Hepatocyte (in vitro differentiated cells): ENCODE measurements at regions not wholly inside any gene's neighbourhood (a gene's known extent, or its start where the extent isn't known, plus 50 kb on each side); places are given as distances from the start of the nearest gene placed in this dataset.

ENCODE experiments used
- CTCF ChIP-seq: fragments of 200-600 bp; sonication (generic); IDR thresholded peaks from 2 replicates; pipeline ENCODE4 v1.5.1; 2016; ENCODE audit warnings: antibody characterized with exemption, mild to moderate bottlenecking; ENCODE audit not compliant: poor library complexity
- EZH2 ChIP-seq: fragments of 200-600 bp; sonication (generic); IDR thresholded peaks from 2 replicates; pipeline ENCODE4 v1.6.1; 2016; ENCODE audit warnings: antibody characterized with exemption, mild to moderate bottlenecking, borderline replicate concordance

GRCh38 chr2:4420032-4420431 is 716.7 kb downstream of the DCDC2C start:
- TF ChIP-seq EZH2 (no peak), CTCF (no peak)
